ENCODE measurements at regions not wholly inside any gene's neighbourhood (a gene's known extent, or its start where the extent isn't known, plus 50 kb on each side); places are given as distances from the start of the nearest gene placed in this dataset.
"Not testable (repeated sequence)": the region's sequence is repeated elsewhere in the genome, so short reads cannot be mapped to it uniquely, and the experiment has no call there.

DNA sequence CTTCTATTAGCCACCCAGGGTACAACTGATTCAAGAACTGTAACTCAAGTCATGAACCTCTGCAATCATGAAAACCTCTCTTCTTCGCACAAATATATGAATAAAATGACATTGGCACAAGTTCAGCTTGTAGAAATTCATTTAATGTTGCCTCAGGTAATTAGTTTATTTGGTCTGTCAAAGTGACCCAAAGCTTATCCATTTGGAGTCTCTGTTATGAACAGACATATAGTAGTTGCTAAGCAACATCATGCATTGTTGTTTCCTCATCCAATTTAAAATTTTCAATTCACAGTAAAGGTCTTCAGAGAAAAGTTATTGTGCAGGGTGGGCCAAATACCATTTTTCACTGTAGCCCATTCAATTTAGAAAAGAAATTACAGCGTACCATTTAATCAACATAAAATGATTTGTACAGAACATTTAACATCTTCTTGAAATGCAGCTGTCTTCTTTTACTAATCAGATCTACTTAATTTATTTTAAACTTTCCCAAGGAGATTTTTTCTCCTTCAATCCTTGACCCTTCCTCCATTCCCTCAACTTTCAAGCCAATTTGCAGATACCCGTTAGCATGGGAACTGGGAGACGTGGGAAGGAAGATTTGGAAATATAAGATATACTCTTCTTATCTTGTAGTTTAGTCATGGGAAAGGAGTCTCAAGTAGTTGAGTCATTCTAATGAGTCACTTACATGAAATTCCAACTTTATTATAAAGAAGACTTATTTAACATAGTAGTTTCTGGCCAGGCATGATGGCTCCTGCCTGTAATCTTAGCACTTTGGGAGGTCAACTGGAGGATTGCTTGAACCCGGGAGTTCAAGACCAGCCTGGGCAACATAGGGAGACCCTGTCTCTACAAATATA lies 231.3 kb downstream of the ATPSCKMT start:
- DNase-seq (ENCODE audit: low read depth, low spot score) (no peak), FAIRE-seq (no peak)
- Histone ChIP-seq H3K4me1 (ENCODE audit: control insufficient read depth, extremely low read depth, insufficient read depth, low read length) (peaks cover 4% of the 10 kb centered on the region), H3K36me3 (ENCODE audit: control insufficient read depth in 2 of 2, extremely low read depth in 1 of 2, insufficient read depth in 2 of 2, low read length in 2 of 2) (no peaks in the 10 kb centered on the region), H3K4me3 (ENCODE audit: control insufficient read depth in 2 of 3, extremely low read depth in 1 of 3, insufficient read depth in 2 of 3, low read depth in 1 of 3, low read length in 3 of 3) (no peak overlapping the region), H3K79me2 (ENCODE audit: control insufficient read depth, insufficient read depth, low read length) (no peaks in the 10 kb centered on the region), H4K20me1 (ENCODE audit: control insufficient read depth, extremely low read depth, insufficient read depth, low read length) (no peaks in the 10 kb centered on the region), H3K9me1 (ENCODE audit: control insufficient read depth, extremely low read depth, insufficient read depth, low read length) (no peaks in the 10 kb centered on the region), H3K4me2 (ENCODE audit: control insufficient read depth, extremely low read depth, insufficient read depth, low read depth, low read length) (no peak overlapping the region), H2AFZ (ENCODE audit: control insufficient read depth, low read length) (no peak overlapping the region), H3K27ac (ENCODE audit: control insufficient read depth, insufficient read depth, low read length) (peak overlapping the region; percentile 11), H3K9ac (ENCODE audit: control insufficient read depth, extremely low read depth, insufficient read depth, low read length) (no peak overlapping the region), H3K27me3 (ENCODE audit: control insufficient read depth, extremely low read depth, insufficient read depth, low read length) (no peaks in the 10 kb centered on the region), H3K9me3 (ENCODE audit: control insufficient read depth, low read depth, low read length) (no peaks in the 10 kb centered on the region)
- no peak for TF ChIP-seq EZH2 (IDR thresholded peaks at IDR 0.05; ENCODE audit: low read length)
- TF ChIP-seq, protein P1, sequence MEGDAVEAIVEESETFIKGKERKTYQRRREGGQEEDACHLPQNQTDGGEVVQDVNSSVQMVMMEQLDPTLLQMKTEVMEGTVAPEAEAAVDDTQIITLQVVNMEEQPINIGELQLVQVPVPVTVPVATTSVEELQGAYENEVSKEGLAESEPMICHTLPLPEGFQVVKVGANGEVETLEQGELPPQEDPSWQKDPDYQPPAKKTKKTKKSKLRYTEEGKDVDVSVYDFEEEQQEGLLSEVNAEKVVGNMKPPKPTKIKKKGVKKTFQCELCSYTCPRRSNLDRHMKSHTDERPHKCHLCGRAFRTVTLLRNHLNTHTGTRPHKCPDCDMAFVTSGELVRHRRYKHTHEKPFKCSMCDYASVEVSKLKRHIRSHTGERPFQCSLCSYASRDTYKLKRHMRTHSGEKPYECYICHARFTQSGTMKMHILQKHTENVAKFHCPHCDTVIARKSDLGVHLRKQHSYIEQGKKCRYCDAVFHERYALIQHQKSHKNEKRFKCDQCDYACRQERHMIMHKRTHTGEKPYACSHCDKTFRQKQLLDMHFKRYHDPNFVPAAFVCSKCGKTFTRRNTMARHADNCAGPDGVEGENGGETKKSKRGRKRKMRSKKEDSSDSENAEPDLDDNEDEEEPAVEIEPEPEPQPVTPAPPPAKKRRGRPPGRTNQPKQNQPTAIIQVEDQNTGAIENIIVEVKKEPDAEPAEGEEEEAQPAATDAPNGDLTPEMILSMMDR (optimal IDR thresholded peaks at IDR 0.05 in 1 of 3, IDR thresholded peaks at IDR 0.05 in 1 of 3, conservative IDR thresholded peaks at IDR 0.05 in 1 of 3; ENCODE audit: extremely low read depth in 1 of 3, insufficient read depth in 2 of 3, low read length in 3 of 3), result no peak
- dilution Hi-C loops (cut with MboI; ENCODE audit: extremely low pct_ligation_motif_present, low sequenced_read_pairs), result no loop called here

DNA sequence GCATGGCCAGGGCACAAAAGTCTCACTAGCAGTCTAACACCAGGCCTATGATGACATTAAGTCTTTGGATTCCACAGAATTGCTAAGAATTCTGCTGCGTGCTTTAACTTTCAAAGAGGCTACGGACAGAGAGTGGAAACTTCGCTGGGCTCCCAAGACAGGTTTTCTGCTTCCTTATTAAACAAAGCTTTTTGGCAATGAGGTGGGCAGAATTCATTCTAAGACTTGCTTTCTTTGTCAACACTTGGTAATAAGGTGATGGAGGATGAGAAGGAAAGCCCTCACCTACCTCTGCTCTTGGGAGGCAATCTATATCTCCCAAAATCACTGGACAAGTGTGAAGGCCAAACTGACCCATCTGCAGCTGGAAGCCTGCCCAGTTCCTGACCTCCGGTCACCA lies 231.9 kb downstream of the ATPSCKMT start:
- no peak overlapping the region for H2AFZ ChIP-seq (ENCODE audit: control insufficient read depth, low read length)
- peak; percentile 9 for FAIRE-seq
- H3K79me2 ChIP-seq (ENCODE audit: control insufficient read depth, insufficient read depth, low read length), result no peaks in the 10 kb centered on the region
- H4K20me1 ChIP-seq (ENCODE audit: control insufficient read depth, extremely low read depth, insufficient read depth, low read length), result no peaks in the 10 kb centered on the region
- no peaks in the 10 kb centered on the region for H3K4me1 ChIP-seq (ENCODE audit: control insufficient read depth, extremely low read depth, insufficient read depth, low read length)
- no peaks in the 10 kb centered on the region for H3K36me3 ChIP-seq (ENCODE audit: control insufficient read depth in 2 of 2, extremely low read depth in 1 of 2, insufficient read depth in 2 of 2, low read length in 2 of 2)
- dilution Hi-C loops (cut with MboI; ENCODE audit: extremely low pct_ligation_motif_present, low sequenced_read_pairs), result no loop called here
- no peak overlapping the region for H3K4me3 ChIP-seq (ENCODE audit: control insufficient read depth in 2 of 3, extremely low read depth in 1 of 3, insufficient read depth in 2 of 3, low read depth in 1 of 3, low read length in 3 of 3)
- no peaks in the 10 kb centered on the region for H3K9me3 ChIP-seq (ENCODE audit: control insufficient read depth, low read depth, low read length)
- no peak for DNase-seq (ENCODE audit: low read depth, low spot score)
- H3K27ac ChIP-seq (ENCODE audit: control insufficient read depth, insufficient read depth, low read length), result no peak overlapping the region
- no peaks in the 10 kb centered on the region for H3K9me1 ChIP-seq (ENCODE audit: control insufficient read depth, extremely low read depth, insufficient read depth, low read length)
- no peak overlapping the region for H3K4me2 ChIP-seq (ENCODE audit: control insufficient read depth, extremely low read depth, insufficient read depth, low read depth, low read length)
- H3K9ac ChIP-seq (ENCODE audit: control insufficient read depth, extremely low read depth, insufficient read depth, low read length), result no peak overlapping the region
- no peak for TF ChIP-seq EZH2 (IDR thresholded peaks at IDR 0.05; ENCODE audit: low read length)
- TF ChIP-seq, protein P1 (optimal IDR thresholded peaks at IDR 0.05 in 1 of 3, IDR thresholded peaks at IDR 0.05 in 1 of 3, conservative IDR thresholded peaks at IDR 0.05 in 1 of 3; ENCODE audit: extremely low read depth in 1 of 3, insufficient read depth in 2 of 3, low read length in 3 of 3), result no peak
- no peaks in the 10 kb centered on the region for H3K27me3 ChIP-seq (ENCODE audit: control insufficient read depth, extremely low read depth, insufficient read depth, low read length)

DNA sequence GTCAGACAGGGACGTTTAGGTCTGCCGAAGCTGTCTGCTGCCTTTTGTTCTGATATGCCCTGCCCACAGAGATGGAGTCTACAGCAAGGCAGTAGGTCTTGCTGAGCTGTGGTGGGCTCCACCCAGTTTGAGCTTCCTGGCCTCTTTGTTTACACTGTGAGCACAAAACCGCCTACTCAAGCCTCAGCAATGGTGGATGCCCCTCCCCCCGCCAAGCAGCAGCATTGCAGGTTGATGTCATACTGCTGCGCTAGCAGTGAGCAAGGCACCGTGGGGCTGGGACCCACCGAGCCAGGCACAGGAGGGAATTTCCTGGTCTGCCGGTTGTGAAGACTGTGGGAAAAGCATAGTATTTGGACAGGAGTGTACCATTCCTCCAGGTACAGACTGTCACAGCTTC lies 233.1 kb downstream of the ATPSCKMT start:
- H4K20me1 ChIP-seq (ENCODE audit: control insufficient read depth, extremely low read depth, insufficient read depth, low read length); dilution Hi-C loops (cut with MboI; ENCODE audit: extremely low pct_ligation_motif_present, low sequenced_read_pairs); H3K4me1 ChIP-seq (ENCODE audit: control insufficient read depth, extremely low read depth, insufficient read depth, low read length); H3K27ac ChIP-seq (ENCODE audit: control insufficient read depth, insufficient read depth, low read length); H3K4me2 ChIP-seq (ENCODE audit: control insufficient read depth, extremely low read depth, insufficient read depth, low read depth, low read length); H3K4me3 ChIP-seq (ENCODE audit: control insufficient read depth in 2 of 3, extremely low read depth in 1 of 3, insufficient read depth in 2 of 3, low read depth in 1 of 3, low read length in 3 of 3); H3K27me3 ChIP-seq (ENCODE audit: control insufficient read depth, extremely low read depth, insufficient read depth, low read length); H3K9ac ChIP-seq (ENCODE audit: control insufficient read depth, extremely low read depth, insufficient read depth, low read length); H3K79me2 ChIP-seq (ENCODE audit: control insufficient read depth, insufficient read depth, low read length); H3K9me1 ChIP-seq (ENCODE audit: control insufficient read depth, extremely low read depth, insufficient read depth, low read length); FAIRE-seq; H3K9me3 ChIP-seq (ENCODE audit: control insufficient read depth, low read depth, low read length); H2AFZ ChIP-seq (ENCODE audit: control insufficient read depth, low read length); H3K36me3 ChIP-seq (ENCODE audit: control insufficient read depth in 2 of 2, extremely low read depth in 1 of 2, insufficient read depth in 2 of 2, low read length in 2 of 2); DNase-seq (ENCODE audit: low read depth, low spot score): not testable (repeated sequence)

DNA sequence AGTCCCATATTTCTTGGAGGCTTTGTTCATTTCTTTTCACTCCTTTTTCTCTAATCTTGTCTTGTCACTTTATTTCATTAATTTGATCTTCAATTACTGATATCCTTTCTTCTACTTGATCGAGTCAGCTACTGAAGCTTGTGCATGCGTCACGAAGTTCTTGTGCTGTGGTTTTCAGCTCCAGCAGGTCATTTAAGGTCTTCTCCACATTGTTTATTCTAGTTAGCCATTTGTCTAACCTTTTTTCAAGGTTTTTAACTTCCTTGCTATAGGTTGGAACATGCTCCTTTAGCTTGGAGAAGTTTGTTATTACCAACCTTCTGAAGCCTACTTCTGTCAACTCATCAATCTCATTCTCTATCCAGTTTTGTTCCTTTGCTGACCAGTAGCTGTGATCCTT lies 234.0 kb downstream of the ATPSCKMT start:
- H3K4me3 ChIP-seq (ENCODE audit: control insufficient read depth in 2 of 3, extremely low read depth in 1 of 3, insufficient read depth in 2 of 3, low read depth in 1 of 3, low read length in 3 of 3); H3K9me3 ChIP-seq (ENCODE audit: control insufficient read depth, low read depth, low read length); H3K79me2 ChIP-seq (ENCODE audit: control insufficient read depth, insufficient read depth, low read length); H3K4me2 ChIP-seq (ENCODE audit: control insufficient read depth, extremely low read depth, insufficient read depth, low read depth, low read length); H3K27ac ChIP-seq (ENCODE audit: control insufficient read depth, insufficient read depth, low read length); H4K20me1 ChIP-seq (ENCODE audit: control insufficient read depth, extremely low read depth, insufficient read depth, low read length); H3K4me1 ChIP-seq (ENCODE audit: control insufficient read depth, extremely low read depth, insufficient read depth, low read length); DNase-seq (ENCODE audit: low read depth, low spot score); H3K9ac ChIP-seq (ENCODE audit: control insufficient read depth, extremely low read depth, insufficient read depth, low read length); H3K27me3 ChIP-seq (ENCODE audit: control insufficient read depth, extremely low read depth, insufficient read depth, low read length); FAIRE-seq; H3K36me3 ChIP-seq (ENCODE audit: control insufficient read depth in 2 of 2, extremely low read depth in 1 of 2, insufficient read depth in 2 of 2, low read length in 2 of 2); H3K9me1 ChIP-seq (ENCODE audit: control insufficient read depth, extremely low read depth, insufficient read depth, low read length); dilution Hi-C loops (cut with MboI; ENCODE audit: extremely low pct_ligation_motif_present, low sequenced_read_pairs); H2AFZ ChIP-seq (ENCODE audit: control insufficient read depth, low read length): not testable (repeated sequence)
